ENCODE measurements at regions not wholly inside any gene's neighbourhood (a gene's known extent, or its start where the extent isn't known, plus 50 kb on each side); places are given as distances from the start of the nearest gene placed in this dataset.

DNA sequence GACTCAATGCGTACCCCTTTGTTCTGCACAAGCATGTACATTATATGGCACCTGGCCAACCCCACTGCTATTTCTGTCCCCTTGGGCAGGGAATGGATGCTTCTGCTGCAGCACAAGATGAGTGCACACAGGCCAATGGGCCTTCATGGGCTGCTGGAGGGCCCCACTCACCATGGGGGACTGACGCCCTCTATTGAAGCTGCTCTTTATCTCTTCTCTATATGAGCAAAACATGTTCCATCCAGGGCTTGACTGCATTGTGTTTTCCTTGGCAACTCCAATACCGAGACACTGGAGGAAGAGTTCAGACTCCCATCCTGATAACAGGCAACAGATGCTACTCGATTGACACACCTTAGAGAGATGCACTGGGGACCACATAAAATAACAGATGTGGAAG is 251.6 kb upstream of the NCKAP5 start:
- Histone ChIP-seq H3K36me3 (ENCODE audit: control insufficient read depth in 2 of 2, extremely low read depth in 1 of 2, insufficient read depth in 1 of 2, low read length in 1 of 2) (no peaks in the 10 kb centered on the region), H3K27ac (ENCODE audit: low read length) (no peak overlapping the region), H3K4me1 (ENCODE audit: control insufficient read depth in 1 of 2, extremely low read depth in 1 of 2, insufficient read depth in 2 of 2, low read length in 2 of 2) (no peaks in the 10 kb centered on the region), H3K9me3 (no peaks in the 10 kb centered on the region), H3K27me3 (replicated peaks in 1 of 2; ENCODE audit: control insufficient read depth in 2 of 2, extremely low read depth in 1 of 2, insufficient read depth in 2 of 2, low read length in 1 of 2) (peaks cover 0 to 13% of the 10 kb centered on the region in 2 experiments), H3K4me3 (ENCODE audit: control insufficient read depth in 1 of 2, extremely low read depth in 1 of 2, low read length in 1 of 2) (no peak overlapping the region)
- Mint-ChIP-seq H3K27ac (no peak overlapping the region), H3K27me3 (peaks cover 6 to 11% of the 10 kb centered on the region in 2 donors), H3K4me3 (no peak overlapping the region), H3K36me3 (no peaks in the 10 kb centered on the region), H3K9me3 (no peaks in the 10 kb centered on the region), H3K4me1 (no peaks in the 10 kb centered on the region)
- DNase-seq (no peak), ATAC-seq (replicated peaks in 1 of 4) (no peak)
- POLR2A ChIA-PET, result no interaction called here
- CTCF ChIA-PET, result no interaction called here
- 74% methylated on average over 2 of the region's 4 CpGs for WGBS (ENCODE audit: insufficient coverage)

DNA sequence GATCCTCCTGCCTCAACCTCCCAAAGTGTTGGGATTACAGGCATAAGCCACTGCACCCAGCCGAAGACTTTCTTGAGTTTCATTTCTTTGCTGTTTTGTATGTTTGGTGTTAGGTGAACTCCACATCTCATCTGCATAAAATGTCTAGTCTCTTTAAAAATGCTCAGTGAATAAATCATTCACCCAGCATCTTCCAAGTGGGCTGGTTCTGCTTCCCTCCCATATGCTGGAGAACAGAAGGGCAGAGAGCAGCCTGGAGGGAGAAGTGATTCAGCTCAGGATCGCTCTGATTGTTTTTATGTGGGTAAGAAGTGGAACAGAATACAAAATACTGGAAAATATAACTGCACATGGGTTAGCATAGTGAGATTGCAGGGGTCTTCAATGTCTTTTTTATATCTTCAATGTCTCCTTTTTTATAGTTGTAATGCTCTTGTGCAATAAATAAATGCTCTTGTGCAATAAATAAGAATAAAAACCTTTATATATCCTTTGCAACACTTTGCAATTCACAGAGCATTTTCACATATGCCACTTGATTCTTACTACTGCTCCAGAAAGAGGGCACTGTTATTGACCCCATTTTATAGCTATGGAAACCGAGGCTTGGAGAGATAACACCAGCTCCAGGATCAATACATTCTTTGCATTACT is 253.0 kb upstream of the NCKAP5 start:
- H3K27ac Mint-ChIP-seq, result no peak overlapping the region
- ChIA-PET CTCF (interaction anchor here in 1 of 2 donors (0.5 kb wide), 1 partner anchor 19 kb away, joined by 3 read pairs; no protein-coding TSS in a partner anchor), POLR2A (no interaction called here)
- Histone ChIP-seq H3K27me3 (replicated peaks in 1 of 2; ENCODE audit: control insufficient read depth in 2 of 2, extremely low read depth in 1 of 2, insufficient read depth in 2 of 2, low read length in 1 of 2) (no peaks in the 10 kb centered on the region), H3K27ac (ENCODE audit: low read length) (no peak overlapping the region), H3K9me3 (no peaks in the 10 kb centered on the region), H3K36me3 (ENCODE audit: control insufficient read depth in 2 of 2, extremely low read depth in 1 of 2, insufficient read depth in 1 of 2, low read length in 1 of 2) (no peaks in the 10 kb centered on the region), H3K4me1 (ENCODE audit: control insufficient read depth in 1 of 2, extremely low read depth in 1 of 2, insufficient read depth in 2 of 2, low read length in 2 of 2) (no peaks in the 10 kb centered on the region), H3K4me3 (ENCODE audit: control insufficient read depth in 1 of 2, extremely low read depth in 1 of 2, low read length in 1 of 2) (no peak overlapping the region)
- no peak for ATAC-seq (replicated peaks in 1 of 4)
- peaks cover 4 to 10% of the 10 kb centered on the region in 2 donors for H3K27me3 Mint-ChIP-seq
- no peak for DNase-seq
- peaks cover 0 to 4% (median 0%) of the 10 kb centered on the region in 3 donors for H3K9me3 Mint-ChIP-seq
- no peak overlapping the region for H3K4me3 Mint-ChIP-seq
- H3K36me3 Mint-ChIP-seq, result no peaks in the 10 kb centered on the region
- no peaks in the 10 kb centered on the region for H3K4me1 Mint-ChIP-seq
- WGBS (ENCODE audit: insufficient coverage), result no CpG with 5 or more reads among the region's 3 CpGs

- no peaks in the 10 kb centered on the region for H3K36me3 Mint-ChIP-seq
- CTCF ChIA-PET, result no interaction called here
Measured at GRCh38 chr2:133822517-133823225, 254.4 kb upstream of the NCKAP5 start.

DNA sequence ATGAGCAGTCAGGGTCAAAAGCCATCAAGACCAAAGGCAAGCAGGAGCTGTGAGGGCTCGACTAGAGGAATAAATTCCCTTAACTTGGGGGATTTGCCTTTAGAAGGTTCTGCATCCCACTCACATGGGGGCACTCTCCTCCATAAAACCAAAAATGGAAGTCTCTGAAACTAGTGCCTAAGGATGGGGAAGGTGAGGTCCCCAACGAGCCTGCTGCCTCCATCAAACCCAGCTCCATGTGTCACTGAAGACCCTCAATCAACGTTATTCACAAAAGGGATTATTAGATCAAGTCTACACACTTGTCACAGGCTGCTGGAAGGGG is 254.9 kb upstream of the NCKAP5 start:
- DNase-seq (no peak), ATAC-seq (replicated peaks in 1 of 4) (no peak)
- H3K4me1 ChIP-seq (ENCODE audit: control insufficient read depth in 1 of 2, extremely low read depth in 1 of 2, insufficient read depth in 2 of 2, low read length in 2 of 2), result no peaks in the 10 kb centered on the region
- H3K27ac Mint-ChIP-seq, result no peak overlapping the region
- no peaks in the 10 kb centered on the region for H3K9me3 ChIP-seq
- H3K27me3 ChIP-seq (replicated peaks in 1 of 2; ENCODE audit: control insufficient read depth in 2 of 2, extremely low read depth in 1 of 2, insufficient read depth in 2 of 2, low read length in 1 of 2), result peaks cover 0 to 1% of the 10 kb centered on the region in 2 experiments
- no peak overlapping the region for H3K27ac ChIP-seq (ENCODE audit: low read length)
- no peak overlapping the region for H3K4me3 ChIP-seq (ENCODE audit: control insufficient read depth in 1 of 2, extremely low read depth in 1 of 2, low read length in 1 of 2)
- no peaks in the 10 kb centered on the region for H3K36me3 ChIP-seq (ENCODE audit: control insufficient read depth in 2 of 2, extremely low read depth in 1 of 2, insufficient read depth in 1 of 2, low read length in 1 of 2)
- no peaks in the 10 kb centered on the region for H3K4me1 Mint-ChIP-seq
- peaks cover 9% of the 10 kb centered on the region in 2 donors for H3K27me3 Mint-ChIP-seq
- ChIA-PET CTCF (no interaction called here), POLR2A (no interaction called here)
- H3K4me3 Mint-ChIP-seq, result no peak overlapping the region
- 40% methylated on average over 1 of the region's 3 CpGs for WGBS (ENCODE audit: insufficient coverage)
- H3K36me3 Mint-ChIP-seq, result no peaks in the 10 kb centered on the region
- H3K9me3 Mint-ChIP-seq, result peaks cover 0 to 4% (median 0%) of the 10 kb centered on the region in 3 donors

More at GRCh38 chr2:133822517-133823225, 254.4 kb upstream of the NCKAP5 start:
- WGBS (ENCODE audit: insufficient coverage), result 84% methylated on average over 8 of the region's 10 CpGs
- no peak overlapping the region for H3K27ac ChIP-seq (ENCODE audit: low read length)
- ATAC-seq (replicated peaks in 1 of 4), result no peak
- H3K4me3 ChIP-seq (ENCODE audit: control insufficient read depth in 1 of 2, extremely low read depth in 1 of 2, low read length in 1 of 2), result no peak overlapping the region
- H3K27me3 Mint-ChIP-seq, result peaks cover 4 to 6% of the 10 kb centered on the region in 2 donors
- H3K27me3 ChIP-seq (replicated peaks in 1 of 2; ENCODE audit: control insufficient read depth in 2 of 2, extremely low read depth in 1 of 2, insufficient read depth in 2 of 2, low read length in 1 of 2), result no peaks in the 10 kb centered on the region
- H3K9me3 ChIP-seq, result no peaks in the 10 kb centered on the region
- no peak overlapping the region for H3K27ac Mint-ChIP-seq
- DNase-seq, result no peak
- H3K36me3 ChIP-seq (ENCODE audit: control insufficient read depth in 2 of 2, extremely low read depth in 1 of 2, insufficient read depth in 1 of 2, low read length in 1 of 2), result no peaks in the 10 kb centered on the region
- H3K9me3 Mint-ChIP-seq, result peaks cover 0 to 4% (median 0%) of the 10 kb centered on the region in 3 donors
- no peak overlapping the region for H3K4me3 Mint-ChIP-seq
- POLR2A ChIA-PET, result no interaction called here
- H3K4me1 ChIP-seq (ENCODE audit: control insufficient read depth in 1 of 2, extremely low read depth in 1 of 2, insufficient read depth in 2 of 2, low read length in 2 of 2), result no peaks in the 10 kb centered on the region
- H3K4me1 Mint-ChIP-seq, result no peaks in the 10 kb centered on the region

- Mint-ChIP-seq H3K36me3 (no peaks in the 10 kb centered on the region), H3K27ac (no peak overlapping the region), H3K27me3 (peaks cover 9% of the 10 kb centered on the region in 2 donors), H3K9me3 (peaks cover 0 to 4% (median 0%) of the 10 kb centered on the region in 3 donors), H3K4me1 (no peaks in the 10 kb centered on the region), H3K4me3 (no peak overlapping the region)
- H3K27me3 ChIP-seq (replicated peaks in 1 of 2; ENCODE audit: control insufficient read depth in 2 of 2, extremely low read depth in 1 of 2, insufficient read depth in 2 of 2, low read length in 1 of 2), result peaks cover 0 to 3% of the 10 kb centered on the region in 2 experiments
- H3K4me3 ChIP-seq (ENCODE audit: control insufficient read depth in 1 of 2, extremely low read depth in 1 of 2, low read length in 1 of 2), result no peak overlapping the region
- H3K27ac ChIP-seq (ENCODE audit: low read length), result no peak overlapping the region
- H3K9me3 ChIP-seq, result no peaks in the 10 kb centered on the region
- DNase-seq, result no peak
- H3K36me3 ChIP-seq (ENCODE audit: control insufficient read depth in 2 of 2, extremely low read depth in 1 of 2, insufficient read depth in 1 of 2, low read length in 1 of 2), result no peaks in the 10 kb centered on the region
- no CpG with 5 or more reads among the region's 1 CpG for WGBS (ENCODE audit: insufficient coverage)
- no peaks in the 10 kb centered on the region for H3K4me1 ChIP-seq (ENCODE audit: control insufficient read depth in 1 of 2, extremely low read depth in 1 of 2, insufficient read depth in 2 of 2, low read length in 2 of 2)
- ChIA-PET CTCF (no interaction called here), POLR2A (no interaction called here)
- no peak for ATAC-seq (replicated peaks in 1 of 4)
Measured at GRCh38 chr2:133824869-133825268, 256.6 kb upstream of the NCKAP5 start.

GRCh38 chr2:133825778-133826177 is 257.5 kb upstream of the NCKAP5 start:
- Histone ChIP-seq H3K27me3 (replicated peaks in 1 of 2; ENCODE audit: control insufficient read depth in 2 of 2, extremely low read depth in 1 of 2, insufficient read depth in 2 of 2, low read length in 1 of 2) (peaks cover 0 to 3% of the 10 kb centered on the region in 2 experiments), H3K27ac (ENCODE audit: low read length) (no peak overlapping the region), H3K4me1 (ENCODE audit: control insufficient read depth in 1 of 2, extremely low read depth in 1 of 2, insufficient read depth in 2 of 2, low read length in 2 of 2) (no peaks in the 10 kb centered on the region), H3K4me3 (ENCODE audit: control insufficient read depth in 1 of 2, extremely low read depth in 1 of 2, low read length in 1 of 2) (no peak overlapping the region), H3K36me3 (ENCODE audit: control insufficient read depth in 2 of 2, extremely low read depth in 1 of 2, insufficient read depth in 1 of 2, low read length in 1 of 2) (no peaks in the 10 kb centered on the region), H3K9me3 (no peaks in the 10 kb centered on the region)
- 77% methylated on average over 6 of the region's 6 CpGs for WGBS (ENCODE audit: insufficient coverage)
- POLR2A ChIA-PET, result no interaction called here
- no peak for ATAC-seq (replicated peaks in 1 of 4)
- H3K27ac Mint-ChIP-seq, result no peak overlapping the region
- CTCF ChIA-PET, result no interaction called here
- H3K27me3 Mint-ChIP-seq, result peaks cover 7 to 9% of the 10 kb centered on the region in 2 donors
- DNase-seq, result no peak
- no peaks in the 10 kb centered on the region for H3K36me3 Mint-ChIP-seq
- H3K4me1 Mint-ChIP-seq, result no peaks in the 10 kb centered on the region
- H3K4me3 Mint-ChIP-seq, result no peak overlapping the region
- H3K9me3 Mint-ChIP-seq, result peaks cover 0 to 4% (median 0%) of the 10 kb centered on the region in 3 donors

All from T-cell (primary cell).